ENCODE measurements at regions not wholly inside any gene's neighbourhood (a gene's known extent, or its start where the extent isn't known, plus 50 kb on each side); places are given as distances from the start of the nearest gene placed in this dataset.

GRCh38 chr1:8257621-8258020 is 60.3 kb upstream of the SLC45A1 start:
- peak overlapping the region in 2 of 3 experiments; percentile 28 to 45 for H3K27ac Mint-ChIP-seq
- no peaks in the 10 kb centered on the region for H3K36me3 Mint-ChIP-seq (ENCODE audit: low read depth)
- peaks cover 13% of the 10 kb centered on the region for H3K4me1 Mint-ChIP-seq

GRCh38 chr1:8256321-8256720 is 61.6 kb upstream of the SLC45A1 start:
- H3K36me3 Mint-ChIP-seq (ENCODE audit: low read depth): no peaks in the 10 kb centered on the region
- no peak for TF ChIP-seq CTCF (IDR thresholded peaks at IDR 0.05; ENCODE audit: unreplicated experiment in 3 of 3)
- no peak overlapping the region for H3K27ac Mint-ChIP-seq
- peaks cover 13% of the 10 kb centered on the region for H3K4me1 Mint-ChIP-seq
- H3K27me3 Mint-ChIP-seq (ENCODE audit: low read depth): peaks cover 16% of the 10 kb centered on the region
- no peaks in the 10 kb centered on the region for H3K9me3 Mint-ChIP-seq
- H3K4me3 Mint-ChIP-seq: no peak overlapping the region

More at GRCh38 chr1:8257621-8258020, 60.3 kb upstream of the SLC45A1 start:
- Mint-ChIP-seq H3K27me3 (ENCODE audit: low read depth) (peaks cover 16% of the 10 kb centered on the region), H3K9me3 (no peaks in the 10 kb centered on the region), H3K4me3 (no peak overlapping the region)
- TF ChIP-seq CTCF (IDR thresholded peaks at IDR 0.05; ENCODE audit: unreplicated experiment in 3 of 3): no peak

GRCh38 chr1:8255712-8256111 is 62.2 kb upstream of the SLC45A1 start:
- no peaks in the 10 kb centered on the region for H3K9me3 Mint-ChIP-seq
- H3K4me1 Mint-ChIP-seq: peaks cover 13% of the 10 kb centered on the region
- H3K4me3 Mint-ChIP-seq: no peak overlapping the region
- no peak overlapping the region for H3K27ac Mint-ChIP-seq
- peaks cover 16% of the 10 kb centered on the region for H3K27me3 Mint-ChIP-seq (ENCODE audit: low read depth)
- H3K36me3 Mint-ChIP-seq (ENCODE audit: low read depth): no peaks in the 10 kb centered on the region
- no peak for TF ChIP-seq CTCF (IDR thresholded peaks at IDR 0.05; ENCODE audit: unreplicated experiment in 3 of 3)

GRCh38 chr1:8252266-8252951 is 65.5 kb upstream of the SLC45A1 start:
- no peak overlapping the region for H3K4me3 Mint-ChIP-seq

GRCh38 chr1:8251635-8252034 is 66.3 kb upstream of the SLC45A1 start:
- Mint-ChIP-seq H3K27ac (no peak overlapping the region), H3K4me1 (no peaks in the 10 kb centered on the region), H3K4me3 (no peak overlapping the region), H3K36me3 (ENCODE audit: low read depth) (no peaks in the 10 kb centered on the region), H3K27me3 (ENCODE audit: low read depth) (peaks cover 14% of the 10 kb centered on the region), H3K9me3 (no peaks in the 10 kb centered on the region)
- no peak for TF ChIP-seq CTCF (IDR thresholded peaks at IDR 0.05; ENCODE audit: unreplicated experiment in 3 of 3)

More at GRCh38 chr1:8252266-8252951, 65.5 kb upstream of the SLC45A1 start:
- no peak for TF ChIP-seq CTCF (IDR thresholded peaks at IDR 0.05; ENCODE audit: unreplicated experiment in 3 of 3)
- Mint-ChIP-seq H3K27ac (no peak overlapping the region), H3K4me1 (no peaks in the 10 kb centered on the region), H3K27me3 (ENCODE audit: low read depth) (peaks cover 19% of the 10 kb centered on the region), H3K36me3 (ENCODE audit: low read depth) (no peaks in the 10 kb centered on the region), H3K9me3 (no peaks in the 10 kb centered on the region)

GRCh38 chr1:8249838-8250237 is 68.1 kb upstream of the SLC45A1 start:
- Mint-ChIP-seq H3K4me1 (no peaks in the 10 kb centered on the region), H3K27me3 (ENCODE audit: low read depth) (peaks cover 14% of the 10 kb centered on the region), H3K9me3 (no peaks in the 10 kb centered on the region), H3K36me3 (ENCODE audit: low read depth) (no peaks in the 10 kb centered on the region), H3K27ac (peak overlapping the region in 1 of 3 experiments; percentile 27), H3K4me3 (no peak overlapping the region)
- TF ChIP-seq CTCF (IDR thresholded peaks at IDR 0.05; ENCODE audit: unreplicated experiment in 3 of 3): no peak

Data from nephron (organoid).